ENCODE measurements at regions not wholly inside any gene's neighbourhood (a gene's known extent, or its start where the extent isn't known, plus 50 kb on each side); places are given as distances from the start of the nearest gene placed in this dataset.
"Not testable (repeated sequence)": the region's sequence is repeated elsewhere in the genome, so short reads cannot be mapped to it uniquely, and the experiment has no call there.

DNA sequence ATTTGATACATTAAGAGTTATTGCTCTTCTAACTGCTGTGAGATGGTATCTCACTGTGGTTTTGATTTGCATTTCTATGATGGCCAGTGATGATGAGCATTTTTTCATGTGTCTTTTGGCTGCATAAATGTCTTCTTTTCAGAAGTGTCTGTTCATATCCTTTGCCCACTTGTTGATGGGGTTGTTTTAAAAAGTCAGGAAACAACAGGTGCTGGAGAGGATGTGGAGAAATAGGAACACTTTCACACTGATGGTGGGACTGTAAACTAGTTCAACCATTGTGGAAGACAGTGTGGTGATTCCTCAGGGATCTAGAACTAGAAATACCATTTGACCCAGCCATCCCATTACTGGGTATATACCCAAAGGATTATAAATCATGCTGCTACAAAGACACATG is 63.4 kb upstream of the PDSS1 start:
- POLR2A ChIA-PET; H3K9me3 ChIP-seq (replicated peaks; ENCODE audit: control insufficient read depth, insufficient read depth, low read depth, low read length); H3K4me3 ChIP-seq; H2AFZ ChIP-seq (ENCODE audit: low read depth, low read length); H3K9me1 ChIP-seq (ENCODE audit: control insufficient read depth, insufficient read depth, low read length); in situ Hi-C loops (cut with MboI); H3K36me3 ChIP-seq (ENCODE audit: control insufficient read depth, insufficient read depth, low read length); FAIRE-seq; H3K4me1 ChIP-seq (replicated peaks in 1 of 2; ENCODE audit: control insufficient read depth in 2 of 2, insufficient read depth in 2 of 2, low read length in 2 of 2); H3K4me2 ChIP-seq (ENCODE audit: insufficient read depth, low read length); H3K9ac ChIP-seq (ENCODE audit: insufficient read depth in 1 of 2, low read depth in 2 of 2, low read length in 2 of 2); ATAC-seq; H3K27ac ChIP-seq (ENCODE audit: extremely low read depth, low read depth, low read length); CTCF ChIA-PET (ENCODE audit: low intra/inter-chr PET ratio); H3K79me2 ChIP-seq (ENCODE audit: control insufficient read depth, insufficient read depth, low read length); H4K20me1 ChIP-seq (replicated peaks; ENCODE audit: control insufficient read depth, insufficient read depth, low read length); DNase-seq (ENCODE audit: extremely low read depth in 1 of 4, low spot score in 3 of 4); BruUV-seq (replicated peaks); intact Hi-C loops (cut with micrococcal nuclease): not testable (repeated sequence)
- peaks cover 0 to 12% of the 10 kb centered on the region in 2 experiments; a peak in 3 of 5 replicates for H3K27me3 ChIP-seq (ENCODE audit: control insufficient read depth in 2 of 2, insufficient read depth in 2 of 2, low read length in 2 of 2)

DNA sequence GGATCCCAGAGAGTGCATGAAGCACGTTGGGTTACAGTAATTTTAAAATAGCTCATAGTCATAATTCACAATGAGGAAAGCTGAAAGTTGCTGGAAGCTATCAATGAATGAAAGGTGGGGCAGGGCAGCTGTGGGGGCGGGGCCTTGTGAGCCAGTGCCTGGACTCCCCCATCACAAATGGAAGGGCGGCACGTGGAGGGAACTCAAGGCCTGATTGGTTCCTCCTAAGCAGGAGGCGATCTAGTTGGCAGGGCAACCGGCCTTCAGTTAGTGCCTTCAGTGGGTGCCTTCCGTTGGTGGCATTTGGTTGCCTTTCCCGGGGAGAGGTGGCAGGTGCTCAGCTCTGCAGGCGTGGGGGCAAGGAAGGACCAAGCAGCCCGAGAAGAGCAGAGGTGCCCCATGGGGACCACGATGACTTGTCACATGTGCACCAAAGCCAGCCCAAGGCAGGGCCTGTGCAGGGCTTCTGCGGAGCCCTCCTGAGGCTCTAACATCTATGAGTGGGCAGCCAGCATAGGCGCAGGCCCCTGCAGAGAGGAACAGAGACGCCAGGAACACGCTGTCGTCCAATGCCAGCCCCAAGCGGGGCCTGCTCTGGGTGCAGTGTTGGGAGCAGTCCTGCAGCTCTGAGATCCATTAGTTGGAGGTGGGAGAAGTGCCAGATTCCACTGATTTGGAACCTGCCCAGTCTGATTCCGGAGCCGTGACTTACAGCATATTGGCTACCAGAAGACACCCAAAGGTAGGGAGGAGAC is 59.8 kb upstream of the PDSS1 start:
- Histone ChIP-seq H3K4me1 (replicated peaks in 1 of 2; ENCODE audit: control insufficient read depth in 2 of 2, insufficient read depth in 2 of 2, low read length in 2 of 2) (peaks cover 0 to 6% of the 10 kb centered on the region in 2 experiments; a peak in 2 of 5 replicates), H3K79me2 (ENCODE audit: control insufficient read depth, insufficient read depth, low read length) (no peaks in the 10 kb centered on the region), H3K9me1 (ENCODE audit: control insufficient read depth, insufficient read depth, low read length) (no peaks in the 10 kb centered on the region), H3K4me3 (no peak overlapping the region), H3K9ac (ENCODE audit: insufficient read depth in 1 of 2, low read depth in 2 of 2, low read length in 2 of 2) (peak overlapping the region in 1 of 2 experiments; percentile 52; a peak in 1 of 4 replicates), H3K27me3 (ENCODE audit: control insufficient read depth in 2 of 2, insufficient read depth in 2 of 2, low read length in 2 of 2) (peaks cover 0 to 27% of the 10 kb centered on the region in 2 experiments; a peak in 3 of 5 replicates), H3K9me3 (replicated peaks; ENCODE audit: control insufficient read depth, insufficient read depth, low read depth, low read length) (no peaks in the 10 kb centered on the region), H3K36me3 (ENCODE audit: control insufficient read depth, insufficient read depth, low read length) (no peaks in the 10 kb centered on the region), H3K27ac (ENCODE audit: extremely low read depth, low read depth, low read length) (no peak overlapping the region), H4K20me1 (replicated peaks; ENCODE audit: control insufficient read depth, insufficient read depth, low read length) (no peaks in the 10 kb centered on the region), H3K4me2 (ENCODE audit: insufficient read depth, low read length) (no peak overlapping the region), H2AFZ (ENCODE audit: low read depth, low read length) (peak overlapping the region; percentile 19; the same call in 1 of the 2 replicates)
- in situ Hi-C loops (cut with MboI) (no loop called here), intact Hi-C loops (cut with micrococcal nuclease) (no loop called here)
- peak in 3 of 4 experiments; percentile 11 to 26 (median 22) for DNase-seq (ENCODE audit: extremely low read depth in 1 of 4, low spot score in 3 of 4)
- CTCF ChIA-PET (ENCODE audit: low intra/inter-chr PET ratio): no interaction called here
- WGBS (ENCODE audit: insufficient coverage, low coverage, missing lambda C conversion rate): 6% methylated on average over 18 of the region's 19 CpGs
- POLR2A ChIA-PET: no interaction called here
- peak; percentile 57; the same call in 2 of the 3 replicates for ATAC-seq
- FAIRE-seq: no peak
- no TSS peak for BruUV-seq (replicated peaks)
- TF ChIP-seq PCBP2 (IDR thresholded peaks at IDR 0.05; ENCODE audit: low read depth, low read length, poor library complexity, severe bottlenecking): no peak
- peak; percentile 22; the same call in 1 of the 2 replicates for TF ChIP-seq BHLHE40 (IDR thresholded peaks at IDR 0.05; ENCODE audit: low read length)
- TF ChIP-seq, protein P1, sequence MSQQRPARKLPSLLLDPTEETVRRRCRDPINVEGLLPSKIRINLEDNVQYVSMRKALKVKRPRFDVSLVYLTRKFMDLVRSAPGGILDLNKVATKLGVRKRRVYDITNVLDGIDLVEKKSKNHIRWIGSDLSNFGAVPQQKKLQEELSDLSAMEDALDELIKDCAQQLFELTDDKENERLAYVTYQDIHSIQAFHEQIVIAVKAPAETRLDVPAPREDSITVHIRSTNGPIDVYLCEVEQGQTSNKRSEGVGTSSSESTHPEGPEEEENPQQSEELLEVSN (IDR thresholded peaks at IDR 0.05; ENCODE audit: borderline replicate concordance in 1 of 2, extremely low read depth in 1 of 2, insufficient read depth in 1 of 2, insufficient read length in 1 of 2, low read depth in 1 of 2, low read length in 1 of 2, poor library complexity in 1 of 2, severe bottlenecking in 1 of 2): peak in 1 of 2 experiments; percentile 46
- TF ChIP-seq RBM14 (IDR thresholded peaks at IDR 0.05; ENCODE audit: borderline replicate concordance, insufficient read depth, low read depth, low read length): no peak
- TF ChIP-seq POLR2AphosphoS5 (IDR thresholded peaks at IDR 0.05; ENCODE audit: control insufficient read depth, insufficient read depth, low read depth, low read length): no peak
- no peak for TF ChIP-seq CBFA2T3 (IDR thresholded peaks at IDR 0.05)
- no peak for TF ChIP-seq NCOR1 (IDR thresholded peaks at IDR 0.05)
- TF ChIP-seq, protein P2, sequence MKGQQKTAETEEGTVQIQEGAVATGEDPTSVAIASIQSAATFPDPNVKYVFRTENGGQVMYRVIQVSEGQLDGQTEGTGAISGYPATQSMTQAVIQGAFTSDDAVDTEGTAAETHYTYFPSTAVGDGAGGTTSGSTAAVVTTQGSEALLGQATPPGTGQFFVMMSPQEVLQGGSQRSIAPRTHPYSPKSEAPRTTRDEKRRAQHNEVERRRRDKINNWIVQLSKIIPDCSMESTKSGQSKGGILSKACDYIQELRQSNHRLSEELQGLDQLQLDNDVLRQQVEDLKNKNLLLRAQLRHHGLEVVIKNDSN (CRISPR knock-in tag; IDR thresholded peaks at IDR 0.05): peak; percentile 80

Measured in K562 (cell line).